ENCODE measurements at regions not wholly inside any gene's neighbourhood (a gene's known extent, or its start where the extent isn't known, plus 50 kb on each side); places are given as distances from the start of the nearest gene placed in this dataset.

DNA sequence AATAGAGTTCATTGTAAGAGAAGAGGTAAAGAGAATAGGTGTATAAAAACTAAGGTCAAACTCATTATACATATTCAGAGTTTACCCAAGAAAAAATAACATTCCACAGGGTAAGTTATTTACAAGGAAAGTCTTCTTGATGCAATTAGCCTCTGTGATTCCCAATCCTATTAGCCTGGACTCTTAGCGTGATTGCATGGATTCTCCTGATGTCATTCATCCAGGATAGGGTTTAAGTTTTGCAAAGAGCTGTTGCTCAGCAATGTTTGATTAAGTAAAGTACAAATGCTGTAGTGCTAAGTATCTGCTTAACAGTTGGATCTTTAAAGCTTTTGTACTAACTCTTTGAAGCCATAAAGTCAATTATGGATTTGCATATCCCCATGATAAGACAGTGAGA is 767.8 kb upstream of the LUZP2 start:
- in situ Hi-C loops (cut with HindIII; ENCODE audit: low sequenced_read_pairs), result no loop called here
- TF ChIP-seq, protein P1, sequence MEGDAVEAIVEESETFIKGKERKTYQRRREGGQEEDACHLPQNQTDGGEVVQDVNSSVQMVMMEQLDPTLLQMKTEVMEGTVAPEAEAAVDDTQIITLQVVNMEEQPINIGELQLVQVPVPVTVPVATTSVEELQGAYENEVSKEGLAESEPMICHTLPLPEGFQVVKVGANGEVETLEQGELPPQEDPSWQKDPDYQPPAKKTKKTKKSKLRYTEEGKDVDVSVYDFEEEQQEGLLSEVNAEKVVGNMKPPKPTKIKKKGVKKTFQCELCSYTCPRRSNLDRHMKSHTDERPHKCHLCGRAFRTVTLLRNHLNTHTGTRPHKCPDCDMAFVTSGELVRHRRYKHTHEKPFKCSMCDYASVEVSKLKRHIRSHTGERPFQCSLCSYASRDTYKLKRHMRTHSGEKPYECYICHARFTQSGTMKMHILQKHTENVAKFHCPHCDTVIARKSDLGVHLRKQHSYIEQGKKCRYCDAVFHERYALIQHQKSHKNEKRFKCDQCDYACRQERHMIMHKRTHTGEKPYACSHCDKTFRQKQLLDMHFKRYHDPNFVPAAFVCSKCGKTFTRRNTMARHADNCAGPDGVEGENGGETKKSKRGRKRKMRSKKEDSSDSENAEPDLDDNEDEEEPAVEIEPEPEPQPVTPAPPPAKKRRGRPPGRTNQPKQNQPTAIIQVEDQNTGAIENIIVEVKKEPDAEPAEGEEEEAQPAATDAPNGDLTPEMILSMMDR (IDR thresholded peaks at IDR 0.05; ENCODE audit: low read depth, low read length), result no peak
- no peak overlapping the region for H3K4me3 ChIP-seq (ENCODE audit: low read depth, low read length)
- DNase-seq (ENCODE audit: low read depth, low spot score), result no peak

DNA sequence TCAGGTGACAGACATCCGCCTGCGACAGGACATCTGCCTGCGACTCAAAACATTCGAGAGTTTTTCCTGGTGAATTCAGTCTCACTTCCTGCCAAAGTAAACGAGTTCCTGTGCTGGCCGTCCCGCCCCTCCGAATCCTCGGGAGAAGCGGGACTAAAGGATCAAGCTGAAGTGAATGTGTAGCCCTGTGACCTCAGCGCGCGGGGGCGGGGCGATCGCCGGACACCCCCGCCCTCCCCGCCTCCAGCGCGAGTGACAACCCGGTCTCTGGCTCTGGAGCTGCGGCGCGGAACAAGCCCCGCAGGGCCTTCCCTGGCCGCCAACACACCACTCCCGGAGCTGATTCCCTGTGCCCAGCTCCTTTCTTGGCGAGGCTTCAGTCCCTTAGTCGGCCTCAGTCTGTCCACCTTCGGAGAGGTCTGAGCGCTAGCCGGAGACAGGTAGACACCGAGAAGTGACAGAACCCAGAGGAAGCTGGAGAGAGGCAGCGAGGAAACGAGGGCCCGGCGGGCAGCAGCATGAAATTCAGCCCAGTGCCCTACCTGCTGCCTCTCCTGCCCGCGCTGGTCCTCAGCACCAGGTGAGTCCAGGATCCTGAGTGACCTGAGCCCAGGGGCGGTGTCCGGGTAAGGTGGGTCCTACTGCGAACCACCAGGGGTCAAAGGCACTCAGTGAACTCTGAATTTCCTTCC is 766.4 kb upstream of the LUZP2 start:
- H3K4me3 ChIP-seq (ENCODE audit: low read depth, low read length), result no peak overlapping the region
- in situ Hi-C loops (cut with HindIII; ENCODE audit: low sequenced_read_pairs), result no loop called here
- no peak for DNase-seq (ENCODE audit: low read depth, low spot score)
- TF ChIP-seq, protein P1 (IDR thresholded peaks at IDR 0.05; ENCODE audit: low read depth, low read length), result no peak

DNA sequence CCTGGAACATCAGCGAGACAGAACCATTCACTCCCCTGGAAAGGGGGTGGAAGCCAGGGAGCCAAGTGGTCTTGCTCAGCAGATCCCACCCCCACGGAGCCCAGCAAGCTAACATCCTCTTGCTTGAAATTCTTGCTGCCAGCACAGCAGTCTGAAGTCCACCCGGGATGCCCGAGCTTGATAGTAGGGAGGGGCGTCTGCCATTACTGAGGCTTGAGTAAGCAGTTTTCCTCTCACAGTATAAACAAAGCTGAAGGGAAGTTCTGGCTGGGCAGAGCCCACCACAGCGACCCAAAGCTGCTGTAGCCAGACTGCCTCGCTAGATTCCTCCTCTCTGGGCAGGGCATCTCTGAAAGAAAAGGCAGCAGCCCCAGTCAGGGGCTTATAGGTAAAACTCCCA is 764.8 kb upstream of the LUZP2 start:
- in situ Hi-C loops (cut with HindIII; ENCODE audit: low sequenced_read_pairs), result no loop called here
- no peak overlapping the region for H3K4me3 ChIP-seq (ENCODE audit: low read depth, low read length)
- TF ChIP-seq, protein P1 (IDR thresholded peaks at IDR 0.05; ENCODE audit: low read depth, low read length), result no peak
- DNase-seq (ENCODE audit: low read depth, low spot score), result peak; percentile 59

DNA sequence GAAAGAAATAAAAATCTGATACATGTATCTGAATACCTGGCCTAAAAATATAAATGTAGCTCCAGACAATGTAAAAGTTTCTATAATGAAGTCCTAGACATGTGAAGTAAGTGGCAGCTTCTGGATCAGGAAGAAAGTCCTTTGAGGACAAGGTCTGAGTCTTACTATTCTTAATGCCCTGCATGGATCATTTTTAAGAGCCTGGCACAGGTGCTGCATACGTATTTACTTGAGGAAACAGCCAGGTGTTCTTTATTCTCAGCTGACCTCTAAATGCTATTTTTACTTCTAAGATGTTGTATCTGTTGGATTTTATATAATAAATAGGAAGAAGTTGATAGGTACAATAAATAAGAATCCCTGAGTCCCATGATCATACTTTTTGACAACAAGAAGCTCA is 750.0 kb upstream of the LUZP2 start:
- TF ChIP-seq, protein P1 (IDR thresholded peaks at IDR 0.05; ENCODE audit: low read depth, low read length), result no peak
- no peak overlapping the region for H3K4me3 ChIP-seq (ENCODE audit: low read depth, low read length)
- DNase-seq (ENCODE audit: low read depth, low spot score), result no peak
- in situ Hi-C loops (cut with HindIII; ENCODE audit: low sequenced_read_pairs), result no loop called here

DNA sequence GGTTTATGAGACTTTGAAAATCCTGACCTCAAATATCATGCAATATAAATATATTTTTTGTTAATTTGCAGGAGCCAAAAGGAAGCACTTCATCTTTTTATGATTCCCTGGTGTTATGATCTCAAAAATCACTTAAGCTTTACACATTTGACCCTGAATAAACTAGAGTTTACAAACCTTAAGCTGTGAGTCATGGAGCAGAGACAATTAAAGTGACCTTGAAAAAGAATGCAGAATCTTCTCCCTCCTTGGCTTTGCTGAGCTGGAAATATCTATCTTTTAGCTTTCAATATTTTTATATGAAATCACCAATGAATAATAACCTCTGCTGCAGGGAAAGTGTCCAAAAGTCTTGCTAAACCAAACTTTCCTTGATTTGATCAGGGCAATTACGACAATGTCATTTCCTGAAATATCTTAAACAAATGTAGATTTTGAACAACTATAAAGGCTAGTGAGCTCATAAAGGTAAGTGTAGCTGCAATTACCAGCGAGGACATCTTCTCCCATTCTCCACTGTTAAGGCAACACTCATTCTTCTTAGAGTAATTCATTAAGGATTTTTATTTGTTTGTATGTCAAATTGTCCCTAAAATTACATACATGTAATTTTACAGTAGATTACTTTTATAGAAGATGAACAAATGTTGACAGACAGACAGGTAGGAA is 747.0 kb upstream of the LUZP2 start:
- TF ChIP-seq, protein P1 (IDR thresholded peaks at IDR 0.05; ENCODE audit: low read depth, low read length), result no peak
- in situ Hi-C loops (cut with HindIII; ENCODE audit: low sequenced_read_pairs), result no loop called here
- no peak overlapping the region for H3K4me3 ChIP-seq (ENCODE audit: low read depth, low read length)
- no peak for DNase-seq (ENCODE audit: low read depth, low spot score)

DNA sequence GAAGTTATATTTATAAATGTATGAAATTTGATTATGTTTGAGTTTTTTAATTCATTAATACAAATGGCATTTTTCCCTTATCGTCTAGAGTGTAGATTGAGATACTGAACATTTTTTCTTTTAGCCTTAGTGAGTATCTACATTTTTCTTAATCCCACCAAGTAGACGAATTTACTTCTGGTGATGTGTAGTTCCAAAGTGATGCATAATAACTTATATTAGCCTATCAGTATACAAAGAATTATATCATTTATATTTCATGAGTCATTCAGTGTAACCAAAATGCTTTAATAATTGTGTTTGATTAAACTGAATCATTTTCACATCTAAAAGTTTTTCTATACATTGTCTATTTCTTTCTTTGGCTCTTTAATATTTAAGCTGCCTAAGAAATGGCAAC is 745.6 kb upstream of the LUZP2 start:
- in situ Hi-C loops (cut with HindIII; ENCODE audit: low sequenced_read_pairs), result no loop called here

More for the DNA sequence above, 745.6 kb upstream of the LUZP2 start:
- no peak overlapping the region for H3K4me3 ChIP-seq (ENCODE audit: low read depth, low read length)
- no peak for DNase-seq (ENCODE audit: low read depth, low spot score)
- TF ChIP-seq, protein P1 (IDR thresholded peaks at IDR 0.05; ENCODE audit: low read depth, low read length), result no peak
